GM13977 (cell line): ENCODE measurements at regions not wholly inside any gene's neighbourhood (a gene's known extent, or its start where the extent isn't known, plus 50 kb on each side); places are given as distances from the start of the nearest gene placed in this dataset.

Experiments used
- DNase-seq: peaks from one replicate; pipeline ENCODE4 v3.0.0; 2012; ENCODE audit warnings: low spot score
- CTCF ChIP-seq: IDR thresholded peaks from 2 replicates; pipeline ENCODE4 v1.5.1; 2012; ENCODE audit warnings: mild to moderate bottlenecking, control low read depth; ENCODE audit not compliant: insufficient read depth; ENCODE audit errors: extremely low read depth, missing control alignments
- in situ Hi-C: fragments of 300-500 bp; cut with MboI; formaldehyde crosslinking; loops from one replicate; pipeline ENCODE4 v1.12.0; 2022; ENCODE audit warnings: low sequenced_read_pairs, low pct_unique_long_range_greater_than_20kb, mixed read lengths, inconsistent platforms; ENCODE audit not compliant: unreplicated experiment

GRCh38 chr18:10124557-10124956 lies 210.7 kb downstream of the VAPA start:
- no peak for TF ChIP-seq CTCF
- in situ Hi-C loops: no loop called here
- no peak for DNase-seq

GRCh38 chr18:10124967-10125366 lies 211.2 kb downstream of the VAPA start:
- TF ChIP-seq CTCF: no peak
- no peak for DNase-seq
- in situ Hi-C loops: no loop called here

- no peak for TF ChIP-seq CTCF
- no peak for DNase-seq
- in situ Hi-C loops: no loop called here
Observed at GRCh38 chr18:10127729-10128128, 213.9 kb downstream of the VAPA start.

- no peak for DNase-seq
- TF ChIP-seq CTCF: no peak
- in situ Hi-C loops: no loop called here
Observed at GRCh38 chr18:10128921-10129501, 215.2 kb downstream of the VAPA start.

GRCh38 chr18:10130606-10131005 lies 216.8 kb downstream of the VAPA start:
- in situ Hi-C loops: no loop called here
- no peak for TF ChIP-seq CTCF
- no peak for DNase-seq

- no peak for DNase-seq
- TF ChIP-seq CTCF: no peak
- in situ Hi-C loops: no loop called here
Observed at GRCh38 chr18:10131081-10131459, 217.3 kb downstream of the VAPA start.
